Gastroesophageal sphincter (tissue), 4 donors: ENCODE measurements at regions not wholly inside any gene's neighbourhood (a gene's known extent, or its start where the extent isn't known, plus 50 kb on each side); places are given as distances from the start of the nearest gene placed in this dataset.

Experiments
- ATAC-seq: fragments of 150-250 bp; one replicate; pipeline ENCODE4 v1.9.1; 2016; ENCODE audit warnings: mild to moderate bottlenecking, moderate library complexity
- H3K27ac ChIP-seq, 4 donors: fragments of 200-600 bp; sonication (generic) in 3 of 4; 1 replicate in 3 of 4; 2 replicates in 1 of 4; pipeline ENCODE4 v1.5.1; 2016 to 2019
- H3K27me3 ChIP-seq: fragments of 200-600 bp; sonication (generic); one replicate; pipeline ENCODE4 v1.5.1; 2019
- H3K36me3 ChIP-seq, 2 donors: fragments of 200-600 bp; sonication (generic); one replicate each; pipeline ENCODE4 v1.5.1; 2019; ENCODE audit warnings: control low read depth in 1 of 2
- H3K4me1 ChIP-seq, 3 donors: fragments of 200-600 bp; sonication (generic); 1 replicate in 2 of 3; 2 replicates in 1 of 3; pipeline ENCODE4 v1.5.1; 2016 to 2019; ENCODE audit warnings: control low read depth in 2 of 3
- H3K4me3 ChIP-seq, 2 donors: fragments of 200-600 bp; sonication (generic); one replicate each; pipeline ENCODE4 v1.5.1; 2019; ENCODE audit warnings: mild to moderate bottlenecking in 1 of 2, moderate library complexity in 1 of 2
- H3K9me3 ChIP-seq, 3 donors: fragments of 200-600 bp; sonication (generic); one replicate each; pipeline ENCODE4 v1.5.1; 2017 to 2019; ENCODE audit warnings: control low read depth in 2 of 3
- CTCF ChIP-seq, 4 experiments: fragments of 200-600 bp in 2 of 4; fragments of 450-650 bp in 2 of 4; sonication (generic) in 1 of 4; IDR thresholded peaks; one replicate each; pipeline ENCODE4 v1.5.1; 2017 to 2019; ENCODE audit warnings: antibody characterized with exemption in 4 of 4, mild to moderate bottlenecking in 2 of 4, moderate library complexity in 2 of 4
- EP300 ChIP-seq: sonication (generic); formaldehyde crosslinking; IDR thresholded peaks from one replicate; pipeline ENCODE4 v1.6.1; 2017; ENCODE audit warnings: antibody characterized with exemption, mild to moderate bottlenecking
- POLR2A ChIP-seq, 2 donors: fragments of 450-650 bp; IDR thresholded peaks; one replicate each; pipeline ENCODE4 v1.6.1; 2017; ENCODE audit warnings: antibody characterized with exemption in 2 of 2, mild to moderate bottlenecking in 2 of 2, moderate library complexity in 1 of 2
- POLR2AphosphoS5 ChIP-seq: sonication (generic); formaldehyde crosslinking; IDR thresholded peaks from one replicate; pipeline ENCODE4 v1.6.1; 2017; ENCODE audit warnings: antibody characterized with exemption
- WGBS, 2 donors: methylation state at CpG; one replicate each; pipeline ENCODE4 v1.1.5; 2018; ENCODE audit warnings: low coverage in 1 of 2; 5-methylcytosine and 5-hydroxymethylcytosine counted together

- no peak overlapping the region for H3K27ac ChIP-seq
- ATAC-seq = no peak
- no peaks in the 10 kb centered on the region for H3K27me3 ChIP-seq
- H3K4me3 ChIP-seq = no peak overlapping the region
- H3K9me3 ChIP-seq = no peaks in the 10 kb centered on the region
- no peak for TF ChIP-seq POLR2A (IDR thresholded peaks at IDR 0.05)
- WGBS, 2 donors = 69% methylated on average over 2 of the region's 2 CpGs; no CpG with 5 or more reads in 1 of the 2 donors
- peaks cover 0 to 21% (median 4%) of the 10 kb centered on the region in 3 donors for H3K4me1 ChIP-seq
- H3K36me3 ChIP-seq = no peaks in the 10 kb centered on the region
Measured at GRCh38 chr12:69055280-69055679, 122.3 kb upstream of the CPM start.

- no peaks in the 10 kb centered on the region for H3K27me3 ChIP-seq
- TF ChIP-seq CTCF (IDR thresholded peaks at IDR 0.05) (no peak), EP300 (no peak), POLR2AphosphoS5 (no peak), POLR2A (IDR thresholded peaks at IDR 0.05) (no peak)
- WGBS, 2 donors = 86 to 91% methylated on average over 4 of the region's 4 CpGs
- H3K27ac ChIP-seq = no peak overlapping the region
- H3K4me3 ChIP-seq = no peak overlapping the region
- ATAC-seq = peak; percentile 28
- H3K9me3 ChIP-seq = no peaks in the 10 kb centered on the region
- no peaks in the 10 kb centered on the region for H3K36me3 ChIP-seq
- H3K4me1 ChIP-seq = peaks cover 0 to 21% (median 4%) of the 10 kb centered on the region in 3 donors
Measured at GRCh38 chr12:69055706-69056105, 122.7 kb upstream of the CPM start.

- H3K4me1 ChIP-seq = peaks cover 0 to 28% (median 4%) of the 10 kb centered on the region in 3 donors
- no peak for TF ChIP-seq EP300
- no peak for TF ChIP-seq POLR2AphosphoS5
- no peak for TF ChIP-seq POLR2A (IDR thresholded peaks at IDR 0.05)
- no peak for TF ChIP-seq CTCF (IDR thresholded peaks at IDR 0.05)
- no peaks in the 10 kb centered on the region for H3K27me3 ChIP-seq
- no peak for ATAC-seq
- 18 to 39% methylated on average over 2 of the region's 2 CpGs for WGBS, 2 donors
- no peaks in the 10 kb centered on the region for H3K9me3 ChIP-seq
- H3K4me3 ChIP-seq = no peak overlapping the region
- H3K36me3 ChIP-seq = no peaks in the 10 kb centered on the region
- no peak overlapping the region for H3K27ac ChIP-seq
Measured at GRCh38 chr12:69056743-69057515, 124.0 kb upstream of the CPM start.

GRCh38 chr12:69057742-69058141, 124.8 kb upstream of the CPM start:
- no peak for ATAC-seq
- Histone ChIP-seq H3K4me3 (no peak overlapping the region), H3K36me3 (no peaks in the 10 kb centered on the region), H3K4me1 (peaks cover 0 to 32% (median 3%) of the 10 kb centered on the region in 3 donors), H3K27me3 (no peaks in the 10 kb centered on the region), H3K9me3 (no peaks in the 10 kb centered on the region), H3K27ac (no peak overlapping the region)
- 64 to 75% methylated on average over 2 to 3 of the region's 3 CpGs for WGBS, 2 donors
- TF ChIP-seq EP300 (no peak), POLR2A (IDR thresholded peaks at IDR 0.05) (no peak), POLR2AphosphoS5 (no peak), CTCF (IDR thresholded peaks at IDR 0.05) (no peak)

GRCh38 chr12:69059465-69060457, 126.8 kb upstream of the CPM start:
- Histone ChIP-seq H3K9me3 (no peaks in the 10 kb centered on the region), H3K36me3 (no peaks in the 10 kb centered on the region), H3K4me3 (no peak overlapping the region), H3K27ac (no peak overlapping the region), H3K4me1 (peaks cover 0 to 27% (median 0%) of the 10 kb centered on the region in 3 donors), H3K27me3 (no peaks in the 10 kb centered on the region)
- TF ChIP-seq CTCF (IDR thresholded peaks at IDR 0.05) (no peak), POLR2A (IDR thresholded peaks at IDR 0.05) (no peak), POLR2AphosphoS5 (no peak), EP300 (no peak)
- WGBS, 2 donors = 89 to 90% methylated on average over 2 to 6 of the region's 8 CpGs
- no peak for ATAC-seq
